ENCODE measurements at regions not wholly inside any gene's neighbourhood (a gene's known extent, or its start where the extent isn't known, plus 50 kb on each side); places are given as distances from the start of the nearest gene placed in this dataset.

DNA sequence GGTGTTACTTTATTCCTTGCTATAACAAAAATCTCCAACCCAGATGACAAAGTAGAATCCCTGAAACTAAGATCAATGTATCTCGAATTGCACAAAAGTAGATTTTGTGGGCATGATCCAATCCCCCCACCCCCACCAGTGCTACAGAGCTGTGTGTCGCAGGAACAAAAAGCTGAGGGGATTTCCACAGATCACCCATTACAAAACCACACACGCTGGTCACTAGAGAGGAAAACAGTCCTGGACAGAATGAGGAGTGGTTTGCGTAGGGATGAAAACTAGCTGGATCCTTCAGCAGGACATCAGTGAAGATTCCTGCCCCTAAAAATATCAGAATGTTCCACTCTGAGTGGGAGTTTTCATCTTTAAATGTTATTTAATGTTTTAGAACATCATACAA lies 165.3 kb upstream of the STK17B start:
- no peaks in the 10 kb centered on the region; the same call in 1 of the 2 replicates for H3K4me1 ChIP-seq (ENCODE audit: insufficient read depth, low read length)
- no peak overlapping the region for H3K4me3 Mint-ChIP-seq
- no peak overlapping the region for H3K14ac ChIP-seq (ENCODE audit: insufficient read depth, low read length)
- H3K27me3 Mint-ChIP-seq (ENCODE audit: low read depth): no peaks in the 10 kb centered on the region
- H3K18ac ChIP-seq (ENCODE audit: insufficient read length, low read depth, low read length): no peak overlapping the region
- DNase-seq: no peak
- no peaks in the 10 kb centered on the region for H4K20me1 ChIP-seq (ENCODE audit: control insufficient read depth, insufficient read depth, insufficient read length)
- no peak overlapping the region for H3K27ac Mint-ChIP-seq
- H3K79me2 ChIP-seq (ENCODE audit: insufficient read depth, low read length): no peaks in the 10 kb centered on the region
- H3K4me1 Mint-ChIP-seq: no peaks in the 10 kb centered on the region
- H3K9me3 Mint-ChIP-seq: no peaks in the 10 kb centered on the region
- no peaks in the 10 kb centered on the region for H3K9me3 ChIP-seq (ENCODE audit: control insufficient read depth, low read depth, low read length)
- H2BK15ac ChIP-seq (ENCODE audit: low read depth, low read length): no peak overlapping the region
- H2AK5ac ChIP-seq (ENCODE audit: insufficient read length, low read length): no peak overlapping the region
- H4K8ac ChIP-seq (replicated peaks; ENCODE audit: insufficient read length, low read depth, low read length): no peak overlapping the region
- H2AFZ ChIP-seq (ENCODE audit: low read length): no peak overlapping the region
- H3K36me3 Mint-ChIP-seq (ENCODE audit: insufficient read depth in 1 of 3, low read depth in 3 of 3): no peaks in the 10 kb centered on the region
- H2BK120ac ChIP-seq (ENCODE audit: low read depth, low read length, poor library complexity, severe bottlenecking): no peak overlapping the region
- H2BK12ac ChIP-seq (ENCODE audit: insufficient read length, low read depth, low read length): no peak overlapping the region
- H3K79me1 ChIP-seq (ENCODE audit: insufficient read depth, low read depth, low read length, poor library complexity, severe bottlenecking): no peaks in the 10 kb centered on the region
- no peak overlapping the region for H3K4me2 ChIP-seq (ENCODE audit: insufficient read depth, insufficient read length, low read length)
- no peak overlapping the region for H3K56ac ChIP-seq (ENCODE audit: insufficient read length, low read depth, low read length)
- H3K4ac ChIP-seq (ENCODE audit: low read depth, low read length): no peak overlapping the region
- no peak overlapping the region for H3K23ac ChIP-seq (ENCODE audit: insufficient read length, low read depth, low read length)
- H4K5ac ChIP-seq (ENCODE audit: insufficient read length, low read depth, low read length): no peak overlapping the region
- H3K27ac ChIP-seq (ENCODE audit: insufficient read length, low read depth, low read length): no peak overlapping the region
- no CpG with 5 or more reads among the region's 4 CpGs for WGBS (ENCODE audit: extremely low coverage, insufficient read length, low lambda C conversion rate)
- H2BK5ac ChIP-seq (ENCODE audit: insufficient read length, low read length): no peak overlapping the region
- no peaks in the 10 kb centered on the region for H3K23me2 ChIP-seq (ENCODE audit: insufficient read length, low read depth, low read length, poor library complexity, severe bottlenecking)
- no peak overlapping the region for H3K9ac ChIP-seq (ENCODE audit: extremely low read depth, insufficient read length, low read length)
- H2BK20ac ChIP-seq (ENCODE audit: low read depth, low read length, poor library complexity, severe bottlenecking): no peak overlapping the region
- H4K91ac ChIP-seq (ENCODE audit: insufficient read length, low read depth, low read length): no peak overlapping the region
- H3K27me3 ChIP-seq (ENCODE audit: insufficient read depth, low read length): no peaks in the 10 kb centered on the region
- no peak for TF ChIP-seq CTCF (conservative IDR thresholded peaks at IDR 0.05)
- H3T11ph ChIP-seq (ENCODE audit: low read length): no peak overlapping the region

Measured in H9 (cell line).